BE2C (cell line): ENCODE measurements at regions not wholly inside any gene's neighbourhood (a gene's known extent, or its start where the extent isn't known, plus 50 kb on each side); places are given as distances from the start of the nearest gene placed in this dataset.

Source experiments
- DNase-seq: peaks from one replicate; pipeline ENCODE4 v3.0.0-alpha.2; 2020
- H3K27me3 ChIP-seq: fragments of 250-450 bp; sonication (Bioruptor Pico); 2 replicates; pipeline ENCODE4 v1.5.1; 2020; ENCODE audit warnings: mild to moderate bottlenecking
- H3K36me3 ChIP-seq: fragments of 250-450 bp; sonication (Bioruptor Pico); 2 replicates; pipeline ENCODE4 v1.5.1; 2020; ENCODE audit warnings: mild to moderate bottlenecking
- H3K4me1 ChIP-seq: fragments of 250-450 bp; sonication (Bioruptor Pico); 2 replicates; pipeline ENCODE4 v1.5.1; 2020
- H3K4me3 ChIP-seq: 2 replicates; pipeline ENCODE4 v1.5.1; 2011; ENCODE audit warnings: low read depth, low read length
- H3K9me3 ChIP-seq: fragments of 250-450 bp; sonication (Bioruptor Pico); 2 replicates; pipeline ENCODE4 v1.5.1; 2020
- TF ChIP-seq, protein P1 (sequence below): IDR thresholded peaks from 2 replicates; pipeline ENCODE4 v1.5.1; 2012; ENCODE audit warnings: mild to moderate bottlenecking, low read depth, low read length

DNA sequence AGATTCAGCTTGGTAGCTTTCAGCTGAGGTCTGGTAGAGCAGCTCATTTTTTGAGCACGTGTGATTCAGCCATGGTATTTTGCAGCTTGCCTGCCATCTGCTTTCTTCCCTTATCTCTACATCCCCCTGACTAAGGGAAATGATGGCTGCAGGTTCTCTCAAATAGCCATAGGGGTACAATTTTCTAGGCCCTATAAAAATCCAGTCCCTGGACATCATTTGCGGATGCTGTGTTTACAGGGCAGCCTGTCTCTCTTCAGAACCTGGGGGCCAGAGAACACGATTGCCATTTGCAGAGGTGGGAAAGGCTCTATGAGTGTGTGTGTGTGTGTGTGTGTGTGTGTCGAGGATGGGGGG is 442.7 kb upstream of the MEIS1 start:
- DNase-seq: no peak
- Histone ChIP-seq H3K4me1 (no peaks in the 10 kb centered on the region), H3K36me3 (no peaks in the 10 kb centered on the region), H3K9me3 (no peaks in the 10 kb centered on the region), H3K4me3 (no peak overlapping the region), H3K27me3 (no peaks in the 10 kb centered on the region)
- TF ChIP-seq, protein P1, sequence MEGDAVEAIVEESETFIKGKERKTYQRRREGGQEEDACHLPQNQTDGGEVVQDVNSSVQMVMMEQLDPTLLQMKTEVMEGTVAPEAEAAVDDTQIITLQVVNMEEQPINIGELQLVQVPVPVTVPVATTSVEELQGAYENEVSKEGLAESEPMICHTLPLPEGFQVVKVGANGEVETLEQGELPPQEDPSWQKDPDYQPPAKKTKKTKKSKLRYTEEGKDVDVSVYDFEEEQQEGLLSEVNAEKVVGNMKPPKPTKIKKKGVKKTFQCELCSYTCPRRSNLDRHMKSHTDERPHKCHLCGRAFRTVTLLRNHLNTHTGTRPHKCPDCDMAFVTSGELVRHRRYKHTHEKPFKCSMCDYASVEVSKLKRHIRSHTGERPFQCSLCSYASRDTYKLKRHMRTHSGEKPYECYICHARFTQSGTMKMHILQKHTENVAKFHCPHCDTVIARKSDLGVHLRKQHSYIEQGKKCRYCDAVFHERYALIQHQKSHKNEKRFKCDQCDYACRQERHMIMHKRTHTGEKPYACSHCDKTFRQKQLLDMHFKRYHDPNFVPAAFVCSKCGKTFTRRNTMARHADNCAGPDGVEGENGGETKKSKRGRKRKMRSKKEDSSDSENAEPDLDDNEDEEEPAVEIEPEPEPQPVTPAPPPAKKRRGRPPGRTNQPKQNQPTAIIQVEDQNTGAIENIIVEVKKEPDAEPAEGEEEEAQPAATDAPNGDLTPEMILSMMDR: no peak

DNA sequence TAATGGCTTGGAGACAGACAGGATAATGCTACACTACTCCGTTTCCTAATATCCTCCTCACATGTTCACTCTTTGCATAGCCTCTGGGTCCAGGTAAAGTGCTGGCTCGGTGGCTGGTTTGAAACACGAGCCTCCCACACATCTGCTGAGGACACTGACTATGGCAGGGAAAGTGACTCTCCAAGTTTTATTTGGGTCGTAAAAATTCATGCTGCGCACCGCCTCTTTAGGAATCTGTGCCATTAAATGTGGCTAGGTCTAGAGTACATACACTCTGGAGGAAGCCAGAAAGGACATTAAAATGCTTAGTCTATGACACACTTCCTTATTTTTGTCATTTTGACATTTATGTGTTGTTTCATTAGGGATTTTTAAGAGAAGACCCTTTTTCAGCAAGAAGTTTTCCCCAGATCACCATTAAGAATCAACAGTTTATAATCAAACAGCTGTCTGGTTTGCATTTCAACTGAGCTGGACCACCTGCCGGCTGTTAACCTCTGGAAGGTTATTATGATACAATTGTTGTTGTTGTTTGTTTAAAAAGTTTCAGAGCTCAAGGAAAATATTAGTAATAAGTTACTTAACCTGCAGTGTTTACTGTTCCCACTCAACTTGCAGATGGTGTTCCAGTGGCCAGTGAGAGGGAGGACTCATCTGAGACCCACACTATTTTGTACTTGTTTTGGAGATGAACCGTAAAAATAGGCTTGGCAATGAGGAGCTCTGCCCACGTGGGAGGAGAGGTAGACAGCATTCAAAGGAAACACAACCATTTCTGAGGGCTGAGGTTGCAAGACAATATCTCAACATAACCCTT is 443.3 kb upstream of the MEIS1 start:
- H3K9me3 ChIP-seq: no peaks in the 10 kb centered on the region
- H3K36me3 ChIP-seq: no peaks in the 10 kb centered on the region
- no peaks in the 10 kb centered on the region for H3K27me3 ChIP-seq
- no peaks in the 10 kb centered on the region for H3K4me1 ChIP-seq
- no peak overlapping the region for H3K4me3 ChIP-seq
- no peak for DNase-seq
- TF ChIP-seq, protein P1: no peak

GRCh38 chr2:65985986-65986385 is 448.9 kb upstream of the MEIS1 start:
- no peaks in the 10 kb centered on the region for H3K36me3 ChIP-seq
- DNase-seq: no peak

GRCh38 chr2:65980531-65980930 is 454.4 kb upstream of the MEIS1 start:
- Histone ChIP-seq H3K4me1 (no peaks in the 10 kb centered on the region), H3K36me3 (no peaks in the 10 kb centered on the region), H3K27me3 (no peaks in the 10 kb centered on the region), H3K4me3 (no peak overlapping the region), H3K9me3 (no peaks in the 10 kb centered on the region)
- TF ChIP-seq, protein P1: no peak
- no peak for DNase-seq

More at GRCh38 chr2:65985986-65986385, 448.9 kb upstream of the MEIS1 start:
- H3K27me3 ChIP-seq: no peaks in the 10 kb centered on the region
- H3K9me3 ChIP-seq: no peaks in the 10 kb centered on the region
- no peaks in the 10 kb centered on the region for H3K4me1 ChIP-seq
- TF ChIP-seq, protein P1: no peak
- H3K4me3 ChIP-seq: no peak overlapping the region

DNA sequence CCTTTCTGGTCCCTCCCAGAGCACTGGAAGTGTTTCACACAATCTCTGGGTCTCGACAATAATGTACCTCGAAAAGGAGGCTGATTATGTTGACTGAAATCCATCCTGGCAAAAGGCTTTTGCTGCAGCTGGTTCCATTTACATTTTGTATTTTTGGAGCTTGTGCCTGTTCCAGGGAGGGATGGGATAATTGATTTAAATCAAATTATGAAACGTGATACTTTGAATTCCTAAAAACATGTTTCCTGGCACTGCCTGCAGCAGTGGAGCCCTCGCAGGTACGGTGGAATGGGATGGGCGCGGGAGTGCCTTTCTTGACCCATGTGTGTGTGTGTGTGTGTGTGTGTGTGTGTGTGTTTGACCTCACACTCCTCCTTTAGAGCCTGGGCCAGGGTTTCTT is 455.5 kb upstream of the MEIS1 start:
- TF ChIP-seq, protein P1: no peak
- no peaks in the 10 kb centered on the region for H3K4me1 ChIP-seq
- DNase-seq: no peak
- no peaks in the 10 kb centered on the region for H3K27me3 ChIP-seq
- no peaks in the 10 kb centered on the region for H3K36me3 ChIP-seq
- H3K9me3 ChIP-seq: no peaks in the 10 kb centered on the region
- H3K4me3 ChIP-seq: no peak overlapping the region

GRCh38 chr2:65974067-65974723 is 460.7 kb upstream of the MEIS1 start:
- H3K4me3 ChIP-seq: no peak overlapping the region
- no peaks in the 10 kb centered on the region for H3K36me3 ChIP-seq
- H3K4me1 ChIP-seq: no peaks in the 10 kb centered on the region
- H3K27me3 ChIP-seq: no peaks in the 10 kb centered on the region
- DNase-seq: no peak
- TF ChIP-seq, protein P1: 0 out of 2 replicates have a peak, but pooled peaks have one; percentile 2
- no peaks in the 10 kb centered on the region for H3K9me3 ChIP-seq
